ENCODE measurements at regions not wholly inside any gene's neighbourhood (a gene's known extent, or its start where the extent isn't known, plus 50 kb on each side); places are given as distances from the start of the nearest gene placed in this dataset.

DNA sequence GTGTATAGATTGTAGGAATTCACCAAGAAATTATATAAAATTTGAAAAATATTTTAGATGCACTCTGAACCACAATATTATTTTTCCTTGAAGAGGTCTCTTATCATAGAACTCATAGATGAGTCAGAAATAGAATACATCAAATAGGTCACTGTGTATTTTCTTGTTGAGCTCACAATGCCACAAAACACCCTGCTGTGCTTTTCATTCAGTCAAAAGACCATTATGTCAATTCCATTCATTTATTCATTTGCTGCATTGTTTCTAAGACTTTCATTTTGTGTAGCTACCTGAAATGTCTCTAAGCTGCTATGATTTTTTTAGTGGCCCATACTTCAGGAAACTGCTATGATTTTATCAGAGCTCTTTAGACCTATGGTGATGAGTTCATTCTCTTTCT lies 231.9 kb upstream of the AVPR1A start (continued):
- TF ChIP-seq, protein P1, sequence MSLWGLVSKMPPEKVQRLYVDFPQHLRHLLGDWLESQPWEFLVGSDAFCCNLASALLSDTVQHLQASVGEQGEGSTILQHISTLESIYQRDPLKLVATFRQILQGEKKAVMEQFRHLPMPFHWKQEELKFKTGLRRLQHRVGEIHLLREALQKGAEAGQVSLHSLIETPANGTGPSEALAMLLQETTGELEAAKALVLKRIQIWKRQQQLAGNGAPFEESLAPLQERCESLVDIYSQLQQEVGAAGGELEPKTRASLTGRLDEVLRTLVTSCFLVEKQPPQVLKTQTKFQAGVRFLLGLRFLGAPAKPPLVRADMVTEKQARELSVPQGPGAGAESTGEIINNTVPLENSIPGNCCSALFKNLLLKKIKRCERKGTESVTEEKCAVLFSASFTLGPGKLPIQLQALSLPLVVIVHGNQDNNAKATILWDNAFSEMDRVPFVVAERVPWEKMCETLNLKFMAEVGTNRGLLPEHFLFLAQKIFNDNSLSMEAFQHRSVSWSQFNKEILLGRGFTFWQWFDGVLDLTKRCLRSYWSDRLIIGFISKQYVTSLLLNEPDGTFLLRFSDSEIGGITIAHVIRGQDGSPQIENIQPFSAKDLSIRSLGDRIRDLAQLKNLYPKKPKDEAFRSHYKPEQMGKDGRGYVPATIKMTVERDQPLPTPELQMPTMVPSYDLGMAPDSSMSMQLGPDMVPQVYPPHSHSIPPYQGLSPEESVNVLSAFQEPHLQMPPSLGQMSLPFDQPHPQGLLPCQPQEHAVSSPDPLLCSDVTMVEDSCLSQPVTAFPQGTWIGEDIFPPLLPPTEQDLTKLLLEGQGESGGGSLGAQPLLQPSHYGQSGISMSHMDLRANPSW (CRISPR knock-in tag; conservative IDR thresholded peaks at IDR 0.05; ENCODE audit: low read depth): no peak

DNA sequence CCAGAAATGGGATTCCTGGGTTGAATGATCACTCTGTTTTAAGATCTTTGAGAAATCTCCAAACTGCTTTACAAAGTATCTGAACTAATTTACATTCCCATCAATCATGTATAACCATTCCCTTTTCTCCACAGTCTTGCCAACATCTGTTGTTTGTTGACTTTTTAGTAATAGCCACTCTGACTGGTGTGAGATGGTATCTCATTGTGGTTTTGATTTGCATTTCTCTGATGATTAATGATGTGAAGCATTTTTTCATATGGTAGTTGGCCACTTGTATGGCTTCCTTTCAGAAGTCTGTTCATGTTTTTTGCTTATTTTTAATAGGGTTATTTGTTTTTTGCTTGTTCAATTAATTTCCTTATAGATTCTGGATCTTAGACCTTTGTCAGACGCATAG lies 211.8 kb upstream of the AVPR1A start:
- POLR2A ChIA-PET: no interaction called here
- no peak overlapping the region for H3K4me3 Mint-ChIP-seq
- peaks cover 4% of the 10 kb centered on the region; the same call in 1 of the 2 replicates for H3K4me1 Mint-ChIP-seq
- CTCF ChIA-PET: no interaction called here
- H3K27ac Mint-ChIP-seq: no peak overlapping the region
- H3K27me3 Mint-ChIP-seq (ENCODE audit: low read depth): no peaks in the 10 kb centered on the region
- no peak for TF ChIP-seq MXD4 (CRISPR knock-in tag; IDR thresholded peaks at IDR 0.05; ENCODE audit: borderline replicate concordance)
- no peak for TF ChIP-seq GTF2I (CRISPR knock-in tag; conservative IDR thresholded peaks at IDR 0.05)
- TF ChIP-seq IRF2 (CRISPR knock-in tag; IDR thresholded peaks at IDR 0.05; ENCODE audit: borderline replicate concordance, low read depth): no peak
- TF ChIP-seq MAX (CRISPR knock-in tag; IDR thresholded peaks at IDR 0.05): no peak
- no peak for TF ChIP-seq TCF7 (CRISPR knock-in tag; IDR thresholded peaks at IDR 0.05; ENCODE audit: low read depth)
- TF ChIP-seq FOXJ3 (CRISPR knock-in tag; IDR thresholded peaks at IDR 0.05; ENCODE audit: borderline replicate concordance): no peak
- no peak for DNase-seq (ENCODE audit: low spot score)
- H3K9me3 Mint-ChIP-seq: peaks cover 14% of the 10 kb centered on the region
- peaks cover 4% of the 10 kb centered on the region; the same call in 1 of the 2 replicates for H3K36me3 Mint-ChIP-seq
- ATAC-seq: no peak

GRCh38 chr12:63362166-63362565 lies 211.2 kb upstream of the AVPR1A start:
- H3K4me1 Mint-ChIP-seq: peaks cover 4% of the 10 kb centered on the region; the same call in 1 of the 2 replicates

More at GRCh38 chr12:63362166-63362565, 211.2 kb upstream of the AVPR1A start:
- Mint-ChIP-seq H3K27me3 (ENCODE audit: low read depth) (no peaks in the 10 kb centered on the region), H3K36me3 (peaks cover 4% of the 10 kb centered on the region; the same call in 1 of the 2 replicates), H3K9me3 (peaks cover 8% of the 10 kb centered on the region), H3K27ac (no peak overlapping the region), H3K4me3 (no peak overlapping the region)
- TF ChIP-seq ARID4B (CRISPR knock-in tag; IDR thresholded peaks at IDR 0.05; ENCODE audit: borderline replicate concordance) (no peak), PREB (CRISPR knock-in tag; IDR thresholded peaks at IDR 0.05; ENCODE audit: borderline replicate concordance) (no peak), MAX (CRISPR knock-in tag; IDR thresholded peaks at IDR 0.05) (no peak), ZMAT4 (CRISPR knock-in tag; IDR thresholded peaks at IDR 0.05) (no peak), ELF4 (CRISPR knock-in tag; IDR thresholded peaks at IDR 0.05; ENCODE audit: low read depth) (no peak), ZNF671 (CRISPR knock-in tag; IDR thresholded peaks at IDR 0.05) (no peak), GTF2I (CRISPR knock-in tag; conservative IDR thresholded peaks at IDR 0.05) (no peak), TCF7 (CRISPR knock-in tag; IDR thresholded peaks at IDR 0.05; ENCODE audit: low read depth) (no peak), OVOL2 (CRISPR knock-in tag; IDR thresholded peaks at IDR 0.05; ENCODE audit: borderline replicate concordance) (no peak), ZNF512 (CRISPR knock-in tag; IDR thresholded peaks at IDR 0.05; ENCODE audit: borderline replicate concordance) (no peak)
- TF ChIP-seq, protein P2, sequence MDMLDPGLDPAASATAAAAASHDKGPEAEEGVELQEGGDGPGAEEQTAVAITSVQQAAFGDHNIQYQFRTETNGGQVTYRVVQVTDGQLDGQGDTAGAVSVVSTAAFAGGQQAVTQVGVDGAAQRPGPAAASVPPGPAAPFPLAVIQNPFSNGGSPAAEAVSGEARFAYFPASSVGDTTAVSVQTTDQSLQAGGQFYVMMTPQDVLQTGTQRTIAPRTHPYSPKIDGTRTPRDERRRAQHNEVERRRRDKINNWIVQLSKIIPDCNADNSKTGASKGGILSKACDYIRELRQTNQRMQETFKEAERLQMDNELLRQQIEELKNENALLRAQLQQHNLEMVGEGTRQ (CRISPR knock-in tag; IDR thresholded peaks at IDR 0.05): no peak
- DNase-seq (ENCODE audit: low spot score) (no peak), ATAC-seq (no peak)
- ChIA-PET POLR2A (no interaction called here), CTCF (no interaction called here)

All from WTC11 (cell line).